ENCODE measurements at regions not wholly inside any gene's neighbourhood (a gene's known extent, or its start where the extent isn't known, plus 50 kb on each side); places are given as distances from the start of the nearest gene placed in this dataset.

DNA sequence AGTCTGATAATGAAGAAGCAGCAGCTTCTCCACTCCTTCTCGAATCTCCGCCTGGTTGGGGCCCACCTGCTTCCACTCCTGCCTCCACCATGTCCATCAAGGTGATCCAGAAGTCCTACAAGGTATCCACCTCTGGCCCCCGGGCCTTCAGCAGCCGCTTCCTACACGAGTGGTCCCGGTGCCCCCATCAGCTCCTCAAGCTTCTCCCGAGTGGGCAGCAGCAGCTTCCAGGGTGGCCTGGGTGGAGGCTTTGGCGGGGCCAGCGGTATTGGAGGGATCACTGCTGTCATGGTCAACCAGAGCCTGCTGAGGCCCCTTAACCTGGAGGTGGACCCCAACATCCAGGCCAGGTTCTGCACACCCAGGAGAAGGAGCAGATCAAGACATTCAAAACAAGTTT is 381.0 kb upstream of the USP15 start:
- Mint-ChIP-seq H3K27ac (ENCODE audit: unreplicated experiment) (no peak overlapping the region), H3K9me3 (ENCODE audit: low read depth, unreplicated experiment) (peaks cover 3% of the 10 kb centered on the region), H3K4me3 (ENCODE audit: low read depth, unreplicated experiment) (no peak overlapping the region), H3K4me1 (ENCODE audit: low read depth, unreplicated experiment) (no peaks in the 10 kb centered on the region), H3K27me3 (ENCODE audit: unreplicated experiment) (no peaks in the 10 kb centered on the region), H3K36me3 (ENCODE audit: insufficient read depth, unreplicated experiment) (no peaks in the 10 kb centered on the region)
- intact Hi-C loops (cut with micrococcal nuclease; ENCODE audit: unreplicated experiment), result no loop called here
- CTCF ChIA-PET, result no interaction called here
- TF ChIP-seq, protein P1, sequence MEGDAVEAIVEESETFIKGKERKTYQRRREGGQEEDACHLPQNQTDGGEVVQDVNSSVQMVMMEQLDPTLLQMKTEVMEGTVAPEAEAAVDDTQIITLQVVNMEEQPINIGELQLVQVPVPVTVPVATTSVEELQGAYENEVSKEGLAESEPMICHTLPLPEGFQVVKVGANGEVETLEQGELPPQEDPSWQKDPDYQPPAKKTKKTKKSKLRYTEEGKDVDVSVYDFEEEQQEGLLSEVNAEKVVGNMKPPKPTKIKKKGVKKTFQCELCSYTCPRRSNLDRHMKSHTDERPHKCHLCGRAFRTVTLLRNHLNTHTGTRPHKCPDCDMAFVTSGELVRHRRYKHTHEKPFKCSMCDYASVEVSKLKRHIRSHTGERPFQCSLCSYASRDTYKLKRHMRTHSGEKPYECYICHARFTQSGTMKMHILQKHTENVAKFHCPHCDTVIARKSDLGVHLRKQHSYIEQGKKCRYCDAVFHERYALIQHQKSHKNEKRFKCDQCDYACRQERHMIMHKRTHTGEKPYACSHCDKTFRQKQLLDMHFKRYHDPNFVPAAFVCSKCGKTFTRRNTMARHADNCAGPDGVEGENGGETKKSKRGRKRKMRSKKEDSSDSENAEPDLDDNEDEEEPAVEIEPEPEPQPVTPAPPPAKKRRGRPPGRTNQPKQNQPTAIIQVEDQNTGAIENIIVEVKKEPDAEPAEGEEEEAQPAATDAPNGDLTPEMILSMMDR (IDR thresholded peaks at IDR 0.05; ENCODE audit: unreplicated experiment), result no peak
- BruUV-seq (replicated peaks), result no TSS peak
- DNase-seq, result no peak

DNA sequence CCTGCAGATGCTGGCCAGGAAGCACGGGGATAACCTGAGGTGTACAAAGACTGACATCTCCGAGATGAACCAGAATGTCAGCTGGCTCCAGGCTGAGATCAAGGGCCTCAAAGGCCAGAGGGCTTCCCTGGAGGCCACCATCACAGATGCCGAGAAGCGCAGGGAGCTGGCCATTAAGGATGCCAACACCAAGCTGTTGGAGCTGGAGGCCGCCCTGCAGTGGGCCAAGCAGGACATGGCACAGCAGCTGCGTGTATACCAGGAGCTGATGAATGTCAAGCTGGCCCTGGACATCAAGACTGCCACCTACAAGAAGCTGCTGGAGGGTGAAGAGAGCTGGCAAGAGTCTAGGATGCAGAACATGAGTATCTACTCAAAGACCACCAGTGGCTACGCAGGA is 380.0 kb upstream of the USP15 start:
- Mint-ChIP-seq H3K4me3 (ENCODE audit: low read depth, unreplicated experiment) (no peak overlapping the region), H3K27ac (ENCODE audit: unreplicated experiment) (no peak overlapping the region), H3K9me3 (ENCODE audit: low read depth, unreplicated experiment) (peaks cover 3% of the 10 kb centered on the region), H3K27me3 (ENCODE audit: unreplicated experiment) (no peaks in the 10 kb centered on the region), H3K4me1 (ENCODE audit: low read depth, unreplicated experiment) (no peaks in the 10 kb centered on the region), H3K36me3 (ENCODE audit: insufficient read depth, unreplicated experiment) (no peaks in the 10 kb centered on the region)
- TF ChIP-seq, protein P1 (IDR thresholded peaks at IDR 0.05; ENCODE audit: unreplicated experiment), result no peak
- no TSS peak for BruUV-seq (replicated peaks)
- CTCF ChIA-PET, result no interaction called here
- intact Hi-C loops (cut with micrococcal nuclease; ENCODE audit: unreplicated experiment), result no loop called here
- no peak for DNase-seq

GRCh38 chr12:61891632-61892031 is 368.6 kb upstream of the USP15 start:
- Mint-ChIP-seq H3K27ac (ENCODE audit: unreplicated experiment) (no peak overlapping the region), H3K9me3 (ENCODE audit: low read depth, unreplicated experiment) (no peaks in the 10 kb centered on the region), H3K4me3 (ENCODE audit: low read depth, unreplicated experiment) (no peak overlapping the region), H3K4me1 (ENCODE audit: low read depth, unreplicated experiment) (no peaks in the 10 kb centered on the region), H3K36me3 (ENCODE audit: insufficient read depth, unreplicated experiment) (no peaks in the 10 kb centered on the region), H3K27me3 (ENCODE audit: unreplicated experiment) (no peaks in the 10 kb centered on the region)
- peak; percentile 4 for DNase-seq
- TF ChIP-seq, protein P1 (IDR thresholded peaks at IDR 0.05; ENCODE audit: unreplicated experiment), result no peak
- CTCF ChIA-PET, result no interaction called here
- no TSS peak for BruUV-seq (replicated peaks)
- intact Hi-C loops (cut with micrococcal nuclease; ENCODE audit: unreplicated experiment), result no loop called here

GRCh38 chr12:61894168-61894567 is 366.0 kb upstream of the USP15 start:
- no peaks in the 10 kb centered on the region for H3K4me1 Mint-ChIP-seq (ENCODE audit: low read depth, unreplicated experiment)
- TF ChIP-seq, protein P1 (IDR thresholded peaks at IDR 0.05; ENCODE audit: unreplicated experiment), result no peak
- no TSS peak for BruUV-seq (replicated peaks)
- intact Hi-C loops (cut with micrococcal nuclease; ENCODE audit: unreplicated experiment), result no loop called here
- no peaks in the 10 kb centered on the region for H3K27me3 Mint-ChIP-seq (ENCODE audit: unreplicated experiment)
- H3K9me3 Mint-ChIP-seq (ENCODE audit: low read depth, unreplicated experiment), result peaks cover 4% of the 10 kb centered on the region
- DNase-seq, result no peak
- H3K36me3 Mint-ChIP-seq (ENCODE audit: insufficient read depth, unreplicated experiment), result no peaks in the 10 kb centered on the region
- CTCF ChIA-PET, result no interaction called here
- no peak overlapping the region for H3K27ac Mint-ChIP-seq (ENCODE audit: unreplicated experiment)
- H3K4me3 Mint-ChIP-seq (ENCODE audit: low read depth, unreplicated experiment), result no peak overlapping the region

DNA sequence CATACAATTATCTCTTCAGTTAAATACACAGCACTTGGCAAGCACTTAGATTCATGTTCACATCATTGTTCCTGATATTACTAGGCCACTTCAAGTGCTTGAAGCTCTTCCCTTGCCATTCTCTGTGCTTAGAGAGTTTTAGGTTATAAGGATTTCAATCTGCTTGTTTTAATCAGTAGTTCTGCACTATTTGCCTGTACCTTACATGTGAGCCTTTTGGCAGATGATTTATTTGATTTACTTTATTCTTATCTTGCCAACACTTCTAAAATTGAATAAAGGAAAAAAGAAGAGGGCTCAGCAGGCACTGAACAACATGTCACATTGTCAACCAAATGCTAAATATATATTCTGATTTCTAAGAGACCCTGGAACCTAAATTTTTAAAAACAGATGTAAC is 363.8 kb upstream of the USP15 start:
- intact Hi-C loops (cut with micrococcal nuclease; ENCODE audit: unreplicated experiment), result no loop called here
- Mint-ChIP-seq H3K27me3 (ENCODE audit: unreplicated experiment) (no peaks in the 10 kb centered on the region), H3K36me3 (ENCODE audit: insufficient read depth, unreplicated experiment) (no peaks in the 10 kb centered on the region), H3K27ac (ENCODE audit: unreplicated experiment) (no peak overlapping the region), H3K4me1 (ENCODE audit: low read depth, unreplicated experiment) (no peaks in the 10 kb centered on the region), H3K4me3 (ENCODE audit: low read depth, unreplicated experiment) (no peak overlapping the region), H3K9me3 (ENCODE audit: low read depth, unreplicated experiment) (peaks cover 6% of the 10 kb centered on the region)
- no TSS peak for BruUV-seq (replicated peaks)
- CTCF ChIA-PET, result no interaction called here
- TF ChIP-seq, protein P1 (IDR thresholded peaks at IDR 0.05; ENCODE audit: unreplicated experiment), result no peak
- DNase-seq, result no peak

Measured in Calu3 (cell line).